IPS DF 19.7 (cell line): ENCODE measurements at regions not wholly inside any gene's neighbourhood (a gene's known extent, or its start where the extent isn't known, plus 50 kb on each side); places are given as distances from the start of the nearest gene placed in this dataset.
"Not testable (repeated sequence)": the region's sequence is repeated elsewhere in the genome, so short reads cannot be mapped to it uniquely, and the experiment has no call there.

ENCODE experiments used
- DNase-seq: peaks from one replicate; pipeline ENCODE4 v3.0.0-alpha.2; 2013; ENCODE audit warnings: low read depth, low spot score

DNA sequence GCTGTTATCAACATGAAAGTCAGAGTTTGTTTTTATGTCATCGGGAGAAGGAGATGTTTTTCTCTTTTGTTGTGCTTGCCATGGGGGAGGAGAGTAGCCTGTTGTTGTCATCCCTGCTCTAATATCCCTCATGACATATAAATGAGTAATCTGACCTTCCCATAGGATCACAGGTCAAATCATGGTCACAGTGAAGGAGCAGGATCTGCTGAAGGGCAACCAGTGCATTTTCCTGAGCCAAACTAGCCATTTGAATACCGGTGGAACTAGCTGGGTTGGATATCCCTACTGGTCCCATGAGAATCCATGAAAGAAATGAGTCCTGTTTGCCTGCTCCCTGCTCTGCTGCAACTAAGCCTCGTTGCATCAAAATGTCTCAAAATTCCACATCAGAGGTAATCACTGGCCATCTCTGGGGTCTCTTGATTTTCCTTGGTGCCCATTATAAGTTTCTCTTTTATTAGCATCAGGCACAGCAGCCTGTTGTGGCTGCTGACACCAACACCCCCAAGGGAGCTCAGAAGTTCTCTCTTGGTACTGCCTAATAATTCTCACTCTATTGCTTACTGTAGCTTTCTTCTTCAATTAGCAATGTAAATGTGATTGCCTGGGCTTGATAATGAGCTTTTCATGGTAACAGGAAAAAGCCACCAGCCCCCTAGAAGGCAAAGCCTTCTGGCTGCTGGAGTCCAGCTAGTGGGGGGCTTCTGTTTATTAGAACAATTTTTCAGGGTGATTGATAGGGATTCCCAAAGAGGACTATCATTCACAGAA, 211.4 kb upstream of the ERCC4 start:
- DNase-seq: no peak

DNA sequence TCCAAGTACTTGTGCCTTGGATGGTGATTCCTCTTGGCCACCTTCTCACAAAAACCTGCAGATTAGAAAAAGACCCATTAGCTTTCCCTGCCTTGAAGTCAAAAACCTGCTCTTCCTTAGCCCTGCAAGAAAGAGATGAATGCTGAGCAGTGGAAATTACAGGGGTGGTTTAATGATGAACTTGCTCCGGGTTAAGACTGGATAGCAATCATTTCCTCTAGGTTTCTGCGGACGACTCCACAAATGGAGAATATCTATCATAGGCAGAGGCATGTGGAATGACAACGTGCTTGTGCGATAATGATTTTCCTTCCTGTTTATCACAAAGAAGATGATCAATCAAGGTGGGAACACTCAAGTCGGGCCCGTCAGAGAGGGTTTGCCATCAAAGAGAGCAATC, 201.2 kb upstream of the ERCC4 start:
- DNase-seq: no peak

DNA sequence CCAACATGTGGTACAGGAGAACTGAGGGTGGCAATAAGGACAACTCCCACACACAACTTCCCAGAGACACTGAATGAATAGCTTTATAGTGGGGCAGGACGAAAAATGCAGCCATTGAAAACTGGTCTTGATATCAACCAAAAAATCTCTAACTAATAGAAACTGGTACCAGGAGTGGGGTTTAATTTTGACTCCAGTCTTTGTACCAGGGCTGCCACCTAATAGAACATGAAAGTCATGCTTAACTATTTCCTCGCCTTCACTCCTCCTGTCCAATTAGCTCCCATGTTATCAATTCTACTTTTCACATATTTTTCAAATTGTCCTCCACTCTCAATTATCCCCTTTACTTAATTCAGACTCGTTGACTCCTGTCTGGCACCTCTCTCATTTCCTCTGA, 192.0 kb upstream of the ERCC4 start:
- no peak for DNase-seq

DNA sequence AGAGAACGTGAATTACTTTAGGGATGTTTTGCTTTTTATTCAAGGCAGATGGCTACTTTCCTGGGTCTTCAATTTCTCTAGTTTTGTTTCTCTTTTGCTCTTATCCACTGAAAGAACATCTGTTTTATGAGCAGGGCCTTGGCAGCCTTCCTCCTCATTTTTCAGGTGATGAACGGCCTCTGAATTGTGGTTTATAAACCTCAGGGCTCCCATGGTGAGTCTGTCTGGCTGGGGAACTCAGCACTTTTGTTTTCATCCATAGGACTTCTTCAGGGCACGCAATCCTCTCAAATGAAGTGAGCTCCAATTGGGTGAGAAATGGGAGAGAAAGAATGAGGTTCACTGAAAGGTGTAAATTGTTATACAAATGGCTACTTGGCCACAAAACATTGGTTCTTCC, 186.4 kb upstream of the ERCC4 start:
- no peak for DNase-seq

DNA sequence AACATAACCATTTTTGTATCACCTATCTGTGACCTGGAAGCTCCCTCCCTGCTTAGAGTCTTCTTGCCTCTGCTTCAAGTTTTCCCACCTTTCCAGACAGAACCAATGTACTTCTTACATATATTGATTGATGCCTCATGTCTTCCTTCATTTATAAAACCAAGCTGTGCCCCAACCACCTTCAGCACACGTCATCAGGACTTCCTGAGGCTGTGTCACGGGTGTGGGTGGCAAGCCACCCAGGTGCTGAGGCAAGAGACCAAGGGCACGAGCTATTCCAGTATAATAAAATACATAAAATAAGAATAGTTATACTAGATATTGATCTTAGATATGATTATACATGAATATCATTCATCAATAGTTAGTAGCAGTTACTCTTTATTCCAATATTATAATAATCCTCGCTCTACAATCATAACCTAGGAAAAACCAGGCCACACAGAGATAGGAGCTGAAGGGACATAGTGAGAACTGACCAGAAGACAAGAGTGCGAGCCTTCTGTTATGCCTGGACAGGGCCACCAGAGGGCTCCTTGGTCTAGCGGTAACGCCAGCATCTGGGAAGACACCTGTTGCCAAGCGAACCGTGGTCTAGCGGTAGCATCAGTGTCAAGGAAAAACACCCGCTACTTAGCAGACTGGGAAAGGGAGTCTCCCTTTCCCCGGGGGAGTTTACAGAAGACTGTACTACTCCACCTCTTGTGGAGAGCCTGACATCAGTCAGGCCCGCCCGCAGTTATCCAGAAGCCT, 180.2 kb upstream of the ERCC4 start:
- not testable (repeated sequence) for DNase-seq

DNA sequence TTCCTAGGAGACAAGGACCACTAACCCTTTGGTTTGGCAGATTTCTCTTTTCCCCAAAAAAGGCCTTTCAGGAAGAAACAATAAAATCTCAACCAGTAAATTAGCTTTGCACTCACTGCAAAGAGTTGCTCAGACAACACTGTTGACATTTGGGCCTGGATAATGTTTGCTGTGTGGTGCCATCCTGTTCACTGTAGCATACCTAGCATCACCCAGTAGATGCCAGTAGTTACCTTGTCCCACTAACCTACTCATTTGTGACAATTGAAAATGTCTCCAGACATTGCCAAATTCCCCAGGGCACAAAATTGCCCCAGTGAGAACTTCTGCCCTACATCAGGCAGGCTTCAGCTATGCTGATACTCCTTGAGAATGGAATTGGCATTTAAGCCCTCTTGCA, 177.0 kb upstream of the ERCC4 start:
- DNase-seq: no peak

DNA sequence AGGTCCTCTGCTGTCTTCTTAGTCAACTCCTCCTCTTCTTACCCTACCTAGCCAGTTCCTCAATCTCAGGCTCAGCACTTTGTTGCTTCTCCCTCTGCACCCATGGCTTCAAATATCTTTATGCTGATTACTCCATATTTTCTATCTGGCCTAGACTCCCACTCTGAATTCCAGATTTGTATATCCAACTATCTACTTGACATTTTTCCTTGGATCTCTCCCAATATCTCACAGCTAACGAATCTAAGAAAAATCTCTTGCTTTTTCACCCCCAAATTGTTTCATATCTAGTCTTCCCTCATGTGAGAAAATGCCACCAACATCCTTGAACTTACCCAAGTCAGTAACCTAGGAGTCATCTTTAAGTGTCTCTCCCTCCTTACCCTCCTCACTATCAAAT, 176.4 kb upstream of the ERCC4 start:
- DNase-seq: no peak

DNA sequence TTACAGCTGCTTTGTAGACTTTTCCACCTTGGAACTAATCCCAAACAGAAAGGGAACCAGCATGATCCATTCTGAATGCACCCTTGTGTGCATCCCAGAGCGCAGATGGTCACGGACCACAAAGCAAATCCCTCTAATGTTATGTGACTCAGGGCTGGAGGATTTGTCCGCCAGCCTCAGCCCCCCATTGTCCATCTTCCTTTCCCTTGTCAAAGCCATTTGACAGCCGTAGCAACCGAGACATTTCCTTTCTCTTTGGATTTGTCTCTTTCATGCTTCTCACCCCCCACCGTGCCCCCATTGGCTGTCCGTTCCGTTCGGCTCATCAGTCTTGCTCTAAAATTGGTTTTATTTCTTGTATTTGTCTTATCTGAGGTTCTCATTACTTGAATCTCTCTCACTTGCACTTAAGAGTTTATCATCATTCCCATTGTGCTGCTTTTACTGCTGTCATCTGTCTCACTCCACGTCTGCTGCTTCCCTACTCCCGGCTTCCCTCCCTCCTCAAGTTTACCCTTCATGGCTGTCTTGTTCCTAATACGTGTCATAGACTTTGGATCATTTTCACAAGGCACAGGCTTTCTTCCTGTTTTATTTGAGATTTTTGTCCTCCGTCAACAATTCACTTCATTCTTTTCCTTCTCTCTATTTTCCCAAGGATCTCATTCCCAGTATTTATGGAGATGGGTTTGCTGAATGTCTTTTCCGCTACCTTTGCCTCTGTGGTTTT, 163.4 kb upstream of the ERCC4 start:
- DNase-seq: no peak

DNA sequence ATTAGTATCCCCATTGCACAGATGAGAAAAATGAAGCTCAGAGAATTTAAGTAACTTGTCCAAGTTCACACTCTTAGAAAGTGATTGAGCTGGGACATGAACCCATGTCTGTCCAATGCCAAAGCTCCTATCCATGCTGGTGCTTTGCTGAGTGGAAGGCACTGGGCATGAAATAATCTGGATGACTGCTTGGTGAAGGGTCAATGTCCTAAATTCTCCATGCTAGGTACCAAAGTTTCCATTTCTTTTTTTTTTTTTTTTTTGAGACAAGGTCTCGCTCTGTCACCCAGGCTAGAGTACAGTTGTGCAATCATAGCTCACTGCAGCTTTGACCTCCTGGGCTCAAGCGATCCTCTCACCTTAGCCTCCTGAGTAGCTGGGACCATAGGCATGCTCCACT, 153.6 kb upstream of the ERCC4 start:
- DNase-seq: no peak

DNA sequence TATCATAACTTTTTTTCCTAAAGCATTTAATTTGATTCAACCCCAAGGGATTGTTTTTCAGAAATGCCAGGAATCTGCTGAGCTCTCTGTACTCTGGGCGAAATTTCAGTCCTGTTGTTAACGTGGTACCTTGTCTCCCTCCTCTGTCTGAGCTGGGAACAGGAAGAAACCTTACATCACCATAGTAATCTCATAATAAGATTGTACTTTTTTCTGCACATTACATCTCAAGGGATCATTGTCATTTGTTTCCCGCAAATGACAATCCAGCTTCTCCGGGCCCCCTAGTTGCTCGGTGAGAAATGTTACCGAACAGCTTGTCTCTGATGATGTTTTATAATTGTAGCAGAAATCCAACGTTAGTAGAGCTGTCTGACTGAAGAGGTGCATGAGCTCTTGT, 152.7 kb upstream of the ERCC4 start:
- DNase-seq: no peak

DNA sequence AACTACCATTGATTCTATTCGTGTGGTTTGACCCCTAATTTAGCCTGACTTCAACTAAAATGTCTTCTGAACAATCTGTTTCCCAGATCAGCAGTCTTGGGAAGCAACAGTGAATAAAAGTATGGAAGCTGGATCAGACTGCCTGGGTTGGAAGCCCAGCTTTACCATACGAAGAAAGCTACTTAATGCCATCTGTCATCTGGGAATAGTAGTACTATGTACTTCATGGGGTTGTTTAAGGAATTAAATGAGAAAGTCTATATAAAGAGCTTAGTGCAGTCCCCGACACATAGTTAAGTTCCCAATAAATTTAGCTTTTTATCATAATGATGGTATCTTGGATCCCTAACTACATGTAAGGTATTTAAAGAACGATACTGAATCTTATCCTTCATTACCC, 151.5 kb upstream of the ERCC4 start:
- no peak for DNase-seq

DNA sequence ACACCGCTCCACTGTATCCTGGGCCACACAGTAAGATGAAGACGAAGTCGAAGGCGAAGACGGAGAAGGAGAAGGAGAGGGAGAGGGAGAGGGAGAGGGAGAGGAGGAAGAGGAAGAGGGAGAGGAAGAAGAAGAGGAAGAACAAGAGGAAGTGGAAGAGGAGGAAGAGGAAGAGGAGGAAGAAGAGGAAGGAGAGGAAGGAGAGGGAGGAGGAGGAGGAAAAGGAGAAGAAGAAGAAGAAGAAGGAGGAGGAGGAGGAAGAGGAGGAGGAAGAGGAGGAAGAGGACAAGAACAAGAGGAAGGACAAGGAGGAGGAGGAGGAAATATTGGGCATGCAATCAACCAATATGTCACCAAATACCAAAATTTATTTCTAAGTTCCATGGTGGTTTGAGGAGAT, 149.5 kb upstream of the ERCC4 start:
- no peak for DNase-seq

DNA sequence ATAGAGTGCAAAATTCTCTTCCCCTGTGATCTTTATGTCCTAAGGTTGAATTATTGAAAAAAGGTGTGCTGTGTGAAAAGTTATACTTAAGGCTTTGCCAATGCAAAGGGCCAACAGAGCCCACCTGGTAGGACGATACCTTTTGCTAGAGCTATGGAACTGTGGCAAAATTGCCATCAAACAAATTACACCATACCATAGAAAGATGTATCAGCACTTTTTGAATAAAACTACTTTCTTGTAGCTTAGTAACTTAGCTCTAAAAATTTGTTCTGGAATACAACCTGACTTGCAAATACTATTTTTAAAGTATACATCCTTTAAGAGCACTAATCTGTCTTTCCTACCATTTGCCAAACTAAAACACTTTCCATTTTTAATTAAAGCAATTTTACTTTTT, 147.2 kb upstream of the ERCC4 start:
- DNase-seq: no peak

DNA sequence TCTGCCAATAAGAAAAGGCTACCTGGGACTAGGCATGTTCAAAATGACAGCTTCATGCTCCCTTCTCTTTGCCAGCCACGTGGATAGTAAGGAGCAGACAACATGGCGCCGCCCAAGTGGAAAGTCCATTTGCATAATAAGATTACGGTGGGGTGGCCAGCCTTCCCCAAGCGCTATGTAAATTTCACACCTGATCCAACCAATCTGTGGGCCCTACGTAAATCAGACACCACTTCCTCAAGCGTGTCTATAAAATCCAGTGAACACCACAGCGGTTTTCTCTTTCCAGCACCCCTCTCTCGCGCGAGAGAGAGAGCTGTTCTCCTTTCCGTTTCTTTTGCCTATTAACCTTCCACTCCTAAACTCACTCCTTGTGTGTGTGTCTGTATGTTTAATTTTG, 140.3 kb upstream of the ERCC4 start:
- DNase-seq: no peak

DNA sequence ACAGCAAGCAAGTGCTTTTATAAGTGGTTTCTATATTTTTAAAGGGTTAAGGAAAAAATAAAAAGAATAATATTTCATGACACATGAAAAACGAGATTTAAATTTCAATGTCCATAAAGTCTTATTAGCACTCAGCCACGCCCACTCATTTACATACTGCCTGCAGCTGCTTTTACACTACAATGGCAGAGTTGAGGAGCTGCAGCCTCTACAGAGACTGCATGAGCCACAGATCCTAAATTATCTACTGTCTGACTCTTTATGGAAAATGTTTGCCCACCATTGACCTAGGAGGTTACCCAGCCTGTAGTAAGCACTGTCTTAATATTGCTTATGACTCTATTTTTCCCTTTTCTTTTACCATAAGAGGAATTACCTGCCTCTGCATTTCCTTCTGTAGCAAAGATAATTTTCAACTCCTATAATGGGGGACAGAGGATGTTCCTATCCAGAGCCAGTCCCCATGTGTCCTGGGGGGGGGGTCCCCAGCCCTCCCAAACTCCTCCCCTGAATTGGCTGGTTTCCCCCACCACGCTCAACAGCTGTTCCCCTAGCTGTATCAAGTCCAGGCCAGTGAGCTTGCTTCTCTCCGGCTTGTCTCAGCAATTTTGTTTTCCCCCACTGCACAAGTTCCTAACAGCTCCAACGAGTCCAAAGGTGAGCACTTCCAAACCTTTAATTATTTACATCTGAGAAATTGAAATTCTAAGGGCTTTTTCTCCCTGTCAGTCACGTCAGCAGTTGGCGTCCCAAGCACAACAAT, 139.4 kb upstream of the ERCC4 start:
- DNase-seq: peak; percentile 7

DNA sequence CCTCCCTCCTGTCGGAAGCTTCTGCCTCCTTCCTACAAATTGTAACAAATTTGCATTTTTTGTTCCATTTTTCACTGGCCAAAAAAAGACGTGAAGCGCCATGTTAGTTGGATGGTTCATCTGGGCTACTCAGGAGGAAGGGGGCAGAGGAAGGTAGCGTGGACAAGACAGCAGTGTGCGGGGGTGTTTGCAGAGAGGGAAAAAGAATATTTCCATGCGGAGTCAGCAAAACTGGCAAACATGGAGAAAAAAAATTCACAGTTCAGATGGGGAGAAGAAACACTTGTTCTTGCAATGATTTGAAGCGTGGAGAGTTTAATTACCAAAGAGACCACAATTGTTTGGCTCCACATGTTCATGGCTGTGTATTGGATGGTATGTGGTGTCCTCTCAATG, 138.8 kb upstream of the ERCC4 start:
- no peak for DNase-seq

DNA sequence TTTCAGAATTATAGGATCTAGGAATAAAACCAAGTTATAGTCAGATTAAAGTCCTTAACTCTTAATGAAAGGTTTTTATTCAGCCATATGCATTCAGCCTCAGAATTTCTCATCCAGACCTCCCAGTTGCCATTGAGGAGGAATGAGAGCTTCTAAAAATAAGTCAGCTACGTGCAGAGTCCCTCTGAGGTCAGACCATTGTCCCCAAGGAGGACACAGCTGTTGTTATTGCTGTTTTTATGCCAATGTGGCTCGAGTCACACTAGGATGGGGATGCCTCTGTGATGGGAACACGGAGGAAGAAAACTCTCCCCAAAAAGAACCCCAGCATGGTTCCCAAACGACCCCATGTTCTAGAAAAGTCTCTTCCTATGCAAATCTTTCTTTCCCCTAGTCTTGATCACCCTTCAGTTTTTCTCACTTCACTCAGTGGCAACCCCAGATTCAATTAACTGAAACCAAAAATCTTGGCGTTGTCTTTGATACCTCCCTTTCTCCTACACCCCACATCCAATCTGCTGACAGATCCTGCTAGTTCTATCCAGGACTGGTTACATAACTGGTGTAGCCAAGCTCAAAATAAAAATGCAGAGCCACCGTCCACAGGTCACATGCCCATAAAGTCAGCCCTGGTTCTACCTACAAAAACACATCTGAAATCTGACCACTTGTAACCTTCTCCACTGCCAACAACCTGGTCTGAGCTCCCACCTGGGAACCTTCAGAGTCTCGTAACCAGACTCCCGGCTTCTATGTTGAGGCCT, 138.2 kb upstream of the ERCC4 start:
- no peak for DNase-seq

DNA sequence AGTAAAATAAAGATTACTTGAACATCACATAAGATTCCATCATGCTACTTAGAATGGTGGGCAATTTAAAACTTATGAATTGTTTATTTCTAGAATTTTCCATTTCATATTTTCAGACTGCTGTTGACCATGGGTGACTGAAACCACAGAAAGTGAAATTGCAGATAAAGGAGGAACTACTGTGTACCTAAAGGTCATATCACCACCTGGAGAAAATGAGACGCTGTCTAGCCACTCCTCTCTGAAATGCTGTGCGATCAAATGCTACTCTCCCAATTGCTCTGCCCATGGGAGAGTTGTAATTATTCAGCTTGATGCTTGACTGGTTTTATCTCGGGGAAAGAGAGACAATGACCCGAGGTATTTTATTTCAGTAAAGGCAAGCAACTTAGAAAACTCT, 128.9 kb upstream of the ERCC4 start:
- DNase-seq: no peak

DNA sequence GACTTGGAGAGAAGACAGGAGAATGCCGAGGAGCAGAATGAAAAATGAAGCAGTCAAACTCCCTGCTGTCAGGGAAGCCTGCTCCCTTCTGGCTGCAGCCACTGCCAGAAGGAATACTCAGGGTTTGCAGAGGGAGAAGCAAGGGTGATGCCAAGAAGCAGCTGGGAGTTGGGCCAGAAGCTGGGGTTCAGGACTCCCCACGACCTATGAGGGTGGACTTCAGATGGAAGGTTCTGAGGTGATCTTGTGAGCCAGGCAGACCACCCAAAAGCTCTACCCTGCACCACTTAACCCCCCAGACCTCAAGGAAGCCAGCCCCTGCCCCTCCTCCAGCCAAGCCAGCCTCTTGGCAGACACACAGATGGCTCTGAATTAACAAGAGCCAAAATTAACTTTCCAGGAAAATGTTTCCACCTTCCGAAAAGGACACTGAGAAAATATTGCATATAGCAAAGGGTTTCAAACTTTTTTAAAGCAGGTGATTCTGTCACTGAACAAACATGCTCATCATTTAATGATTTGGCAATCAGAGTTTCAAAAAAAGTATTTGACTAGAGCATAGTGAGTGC, 126.0 kb upstream of the ERCC4 start:
- no peak for DNase-seq

DNA sequence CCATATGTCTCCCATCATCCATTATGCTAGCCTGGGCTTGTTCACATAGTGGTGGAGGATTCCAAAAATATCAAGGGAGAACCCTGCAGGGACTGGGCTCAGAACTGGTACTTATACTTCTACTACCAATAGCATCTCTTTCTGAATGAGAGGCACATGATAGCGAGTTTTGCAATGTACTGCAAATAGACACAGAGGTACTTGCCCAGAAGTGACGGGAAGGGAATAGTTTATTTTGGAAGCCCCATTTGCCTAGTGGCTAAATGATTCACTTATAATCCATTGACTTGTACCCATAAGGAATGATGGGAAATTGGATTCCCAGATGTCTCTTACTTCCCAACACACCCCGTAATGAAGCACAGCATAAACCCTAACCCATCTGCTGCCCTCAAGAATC, 124.8 kb upstream of the ERCC4 start:
- DNase-seq: no peak

DNA sequence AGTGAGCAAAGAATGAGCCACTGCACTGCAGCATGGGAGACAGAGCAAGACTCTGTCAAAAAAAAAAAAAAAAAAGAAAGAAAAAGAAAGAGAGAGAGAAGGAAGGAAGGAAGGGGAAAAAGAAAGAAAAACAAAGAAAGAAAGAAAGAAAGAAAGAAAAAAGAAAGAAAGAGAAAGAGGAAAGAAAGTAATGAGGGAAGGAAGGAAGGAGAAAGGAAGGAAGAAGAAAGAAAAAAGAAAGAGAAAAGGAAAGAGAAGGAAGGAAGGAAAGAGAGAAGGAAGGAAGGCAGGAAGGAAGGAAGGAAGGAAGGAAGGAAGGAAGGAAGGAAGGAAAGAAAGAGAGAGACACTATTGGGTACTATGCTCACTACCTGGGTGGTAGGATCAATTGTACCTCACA, 122.2 kb upstream of the ERCC4 start:
- DNase-seq: no peak
